ENCODE measurements at regions not wholly inside any gene's neighbourhood (a gene's known extent, or its start where the extent isn't known, plus 50 kb on each side); places are given as distances from the start of the nearest gene placed in this dataset.

DNA sequence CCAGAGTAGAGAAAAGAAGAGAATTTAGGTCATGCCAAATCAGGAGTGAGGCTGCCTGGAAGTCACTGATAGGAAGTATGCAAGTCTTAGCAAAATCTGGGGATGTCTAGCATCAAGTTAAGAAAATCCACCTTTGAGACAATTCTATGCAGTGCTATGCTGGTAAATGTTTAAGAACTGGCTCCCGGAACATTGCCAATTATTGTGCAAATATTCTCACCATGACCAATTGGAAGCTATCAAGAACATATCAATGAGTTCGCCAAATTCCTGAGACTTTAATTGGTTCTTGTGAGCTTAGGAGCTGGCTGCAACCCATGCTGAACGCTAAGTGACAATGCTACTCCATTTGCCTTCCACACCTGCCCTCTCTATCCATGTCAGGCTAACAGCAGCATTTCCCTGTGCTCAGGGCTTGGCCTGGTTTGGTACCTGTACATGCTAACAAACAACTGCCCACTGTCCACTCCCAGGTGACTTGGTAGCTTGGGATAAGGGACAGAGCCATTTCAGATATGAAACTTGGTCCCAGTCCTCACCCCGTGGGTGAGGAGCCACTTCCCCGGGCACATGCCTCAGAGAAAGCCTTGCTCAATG is 172.9 kb upstream of the KLHL29 start:
- TF ChIP-seq ISX (CRISPR knock-in tag; conservative IDR thresholded peaks at IDR 0.05) (no peak), ZSCAN30 (CRISPR knock-in tag; IDR thresholded peaks at IDR 0.05) (no peak)

All from HepG2 (cell line).